GM12891 (cell line): ENCODE measurements at regions not wholly inside any gene's neighbourhood (a gene's known extent, or its start where the extent isn't known, plus 50 kb on each side); places are given as distances from the start of the nearest gene placed in this dataset.

Experiments
- POLR2A ChIP-seq: IDR thresholded peaks from 2 replicates; pipeline ENCODE4 v1.6.1; 2011; ENCODE audit warnings: low read depth, low read length, control low read depth
- POLR2AphosphoS5 ChIP-seq: IDR thresholded peaks from 2 replicates; pipeline ENCODE4 v1.6.1; 2011; ENCODE audit warnings: low read depth, low read length, control low read depth

DNA sequence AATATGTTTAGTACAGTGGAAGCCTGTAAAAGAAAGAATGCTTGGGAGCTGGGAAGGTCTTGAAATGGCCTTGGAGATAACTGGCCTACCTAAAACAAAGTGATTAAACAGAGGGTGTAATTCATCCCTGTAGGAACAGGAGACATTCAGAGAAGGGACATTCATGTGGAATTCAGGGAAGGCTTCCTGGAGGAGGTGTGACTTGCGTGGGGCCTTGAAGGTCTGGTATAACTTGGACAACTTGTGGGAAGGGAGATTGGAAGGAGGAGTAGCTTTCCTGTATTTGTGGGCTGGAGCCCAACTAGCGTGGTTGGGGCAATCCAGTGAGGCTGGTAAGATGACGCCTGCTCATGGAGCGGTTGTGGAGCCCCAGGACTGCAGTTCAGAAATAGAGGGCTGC, 156.4 kb downstream of the AACS start:
- no peak for TF ChIP-seq POLR2A
- TF ChIP-seq POLR2AphosphoS5: no peak
